ENCODE measurements at regions not wholly inside any gene's neighbourhood (a gene's known extent, or its start where the extent isn't known, plus 50 kb on each side); places are given as distances from the start of the nearest gene placed in this dataset.

DNA sequence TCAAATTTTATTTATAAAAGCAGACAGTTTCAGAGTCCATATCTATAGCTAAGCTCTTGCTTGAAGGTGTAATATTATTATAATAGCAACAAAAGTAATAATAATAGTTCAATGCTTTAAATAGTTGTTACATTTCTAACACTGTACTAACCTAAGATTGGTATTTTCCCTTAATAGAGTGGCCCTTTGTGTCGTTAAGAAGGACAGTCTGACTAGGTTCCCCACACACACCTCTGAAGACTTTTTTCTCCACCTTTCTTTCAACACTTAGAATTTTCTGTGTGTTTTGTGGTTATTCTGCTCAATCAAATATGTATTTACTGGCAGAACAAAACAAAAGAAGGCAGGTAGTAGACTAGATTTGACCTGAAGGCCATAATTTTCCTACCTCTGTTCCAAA, 223.2 kb upstream of the ACO1 start:
- H3K4me3 ChIP-seq (ENCODE audit: extremely low read depth in 1 of 4, insufficient read depth in 2 of 4, low read depth in 3 of 4, low read length in 4 of 4), result no peak overlapping the region
- H3K56ac ChIP-seq (replicated peaks; ENCODE audit: insufficient read length, low read depth, low read length), result no peak overlapping the region
- no peaks in the 10 kb centered on the region for H3K79me2 ChIP-seq (ENCODE audit: control insufficient read depth in 1 of 2, insufficient read depth in 2 of 2, low read length in 2 of 2)
- H2BK20ac ChIP-seq (ENCODE audit: low read length), result no peak overlapping the region
- H3K9ac ChIP-seq (replicated peaks in 1 of 4; ENCODE audit: extremely low read depth in 1 of 4, low read depth in 3 of 4, low read length in 3 of 4), result no peak overlapping the region
- no peak overlapping the region for H4K8ac ChIP-seq (ENCODE audit: extremely low read depth, insufficient read depth, low read length)
- H2BK15ac ChIP-seq (ENCODE audit: low read length), result no peak overlapping the region
- FAIRE-seq (no peak), DNase-seq (ENCODE audit: low read depth in 1 of 2, low spot score in 2 of 2) (no peak)
- no peak overlapping the region for H3K14ac ChIP-seq (ENCODE audit: insufficient read length)
- no peak overlapping the region for H3K4me2 ChIP-seq (ENCODE audit: insufficient read depth in 1 of 2, low read depth in 2 of 2, low read length in 2 of 2)
- H3K4me1 ChIP-seq (replicated peaks in 1 of 4; ENCODE audit: control insufficient read depth in 3 of 4, insufficient read depth in 4 of 4, low read length in 3 of 4), result no peaks in the 10 kb centered on the region
- CTCF ChIA-PET (ENCODE audit: partially characterized antibody), result interaction anchor here (0.8 kb wide), 1 partner anchor 39 kb away, joined by 3 read pairs; no protein-coding TSS in a partner anchor
- H3K9me3 ChIP-seq (ENCODE audit: insufficient read depth in 2 of 2, low read depth in 1 of 2, low read length in 1 of 2), result no peaks in the 10 kb centered on the region
- H3K36me3 ChIP-seq (ENCODE audit: control insufficient read depth in 2 of 4, insufficient read depth in 4 of 4, low read length in 3 of 4), result no peaks in the 10 kb centered on the region
- no peak overlapping the region for H3K27ac ChIP-seq (ENCODE audit: low read depth, low read length)
- no peak overlapping the region for H4K5ac ChIP-seq (ENCODE audit: insufficient read length, low read depth, low read length)
- H2AFZ ChIP-seq (ENCODE audit: low read length), result no peak overlapping the region
- H4K91ac ChIP-seq (replicated peaks; ENCODE audit: insufficient read length, low read length), result no peak overlapping the region
- H2BK5ac ChIP-seq (ENCODE audit: low read depth, low read length), result no peak overlapping the region
- no peaks in the 10 kb centered on the region for H3K23me2 ChIP-seq (ENCODE audit: low read depth, low read length)
- no peak overlapping the region for H2AK5ac ChIP-seq (ENCODE audit: low read depth, low read length)
- H3K79me1 ChIP-seq (ENCODE audit: low read depth, low read length), result no peaks in the 10 kb centered on the region
- H3K18ac ChIP-seq (ENCODE audit: extremely low read depth, low read length), result no peak overlapping the region
- H3K27me3 ChIP-seq (replicated peaks in 1 of 4; ENCODE audit: control insufficient read depth in 3 of 4, extremely low read depth in 1 of 4, insufficient read depth in 3 of 4, low read length in 3 of 4), result no peaks in the 10 kb centered on the region
- POLR2A ChIA-PET (ENCODE audit: partially characterized antibody), result no interaction called here
- TF ChIP-seq RFX5 (IDR thresholded peaks at IDR 0.05; ENCODE audit: borderline replicate concordance, low read depth, low read length) (no peak), TCF12 (IDR thresholded peaks at IDR 0.05; ENCODE audit: low read depth, low read length) (no peak)
- TF ChIP-seq, protein P1, sequence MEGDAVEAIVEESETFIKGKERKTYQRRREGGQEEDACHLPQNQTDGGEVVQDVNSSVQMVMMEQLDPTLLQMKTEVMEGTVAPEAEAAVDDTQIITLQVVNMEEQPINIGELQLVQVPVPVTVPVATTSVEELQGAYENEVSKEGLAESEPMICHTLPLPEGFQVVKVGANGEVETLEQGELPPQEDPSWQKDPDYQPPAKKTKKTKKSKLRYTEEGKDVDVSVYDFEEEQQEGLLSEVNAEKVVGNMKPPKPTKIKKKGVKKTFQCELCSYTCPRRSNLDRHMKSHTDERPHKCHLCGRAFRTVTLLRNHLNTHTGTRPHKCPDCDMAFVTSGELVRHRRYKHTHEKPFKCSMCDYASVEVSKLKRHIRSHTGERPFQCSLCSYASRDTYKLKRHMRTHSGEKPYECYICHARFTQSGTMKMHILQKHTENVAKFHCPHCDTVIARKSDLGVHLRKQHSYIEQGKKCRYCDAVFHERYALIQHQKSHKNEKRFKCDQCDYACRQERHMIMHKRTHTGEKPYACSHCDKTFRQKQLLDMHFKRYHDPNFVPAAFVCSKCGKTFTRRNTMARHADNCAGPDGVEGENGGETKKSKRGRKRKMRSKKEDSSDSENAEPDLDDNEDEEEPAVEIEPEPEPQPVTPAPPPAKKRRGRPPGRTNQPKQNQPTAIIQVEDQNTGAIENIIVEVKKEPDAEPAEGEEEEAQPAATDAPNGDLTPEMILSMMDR (IDR thresholded peaks at IDR 0.05; ENCODE audit: control extremely low read depth in 1 of 3, insufficient read depth in 1 of 3, low read depth in 1 of 3, low read length in 3 of 3), result no peak
- WGBS, 2 experiments (ENCODE audit: extremely low coverage in 1 of 2, insufficient coverage in 1 of 2, insufficient read length in 1 of 2, insufficient replicate concordance in 2 of 2, low coverage in 1 of 2, low lambda C conversion rate in 2 of 2, missing lambda C conversion rate in 1 of 2), result 86% methylated on average over 1 of the region's 1 CpG; no CpG with 5 or more reads in 1 of the 2 experiments
- H3K23ac ChIP-seq (ENCODE audit: insufficient read length), result no peak overlapping the region
- no peak overlapping the region for H2BK12ac ChIP-seq (ENCODE audit: low read depth, low read length)
- H2BK120ac ChIP-seq (replicated peaks; ENCODE audit: low read depth, low read length), result no peak overlapping the region
- H4K20me1 ChIP-seq (replicated peaks in 1 of 2; ENCODE audit: control insufficient read depth in 1 of 2, insufficient read depth in 2 of 2, low read length in 2 of 2), result no peaks in the 10 kb centered on the region
- no peak overlapping the region for H3K4ac ChIP-seq (replicated peaks; ENCODE audit: insufficient read length, low read depth, low read length)
